Choroid plexus epithelial cell (primary cell): ENCODE measurements at regions not wholly inside any gene's neighbourhood (a gene's known extent, or its start where the extent isn't known, plus 50 kb on each side); places are given as distances from the start of the nearest gene placed in this dataset.

Source experiments
- DNase-seq: peaks from one replicate; pipeline ENCODE4 v3.0.0-alpha.2; 2010; ENCODE audit warnings: low read depth
- H3K4me3 ChIP-seq: 2 replicates; pipeline ENCODE4 v1.5.1; 2011; ENCODE audit warnings: low read depth, mild to moderate bottlenecking, control low read depth, low read length, moderate library complexity
- CTCF ChIP-seq: conservative IDR thresholded peaks from 2 replicates; pipeline ENCODE4 v1.5.1; 2011; ENCODE audit warnings: low read depth, mild to moderate bottlenecking, control low read depth, inconsistent platforms, low read length, moderate library complexity

DNA sequence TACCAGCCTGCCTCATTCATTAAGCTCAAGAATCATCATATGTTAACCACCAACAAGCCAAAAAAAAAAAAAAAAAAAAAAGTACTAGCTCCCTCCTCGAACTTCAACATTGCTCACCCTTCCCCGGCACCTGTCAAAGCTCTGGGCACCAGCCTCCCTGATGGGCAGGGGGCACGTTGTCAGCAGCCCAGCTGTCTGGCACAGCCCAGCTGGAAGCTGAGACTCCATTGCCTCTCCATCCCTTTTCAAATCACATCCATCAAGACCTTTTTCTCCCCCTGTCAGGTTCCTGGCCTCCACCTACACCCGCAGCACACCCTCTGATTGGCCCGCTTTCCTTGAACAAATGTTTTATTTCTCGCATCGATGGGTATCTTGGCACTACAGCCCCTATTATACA, 913.3 kb upstream of the AUTS2 start:
- DNase-seq: no peak
- TF ChIP-seq CTCF: no peak
- H3K4me3 ChIP-seq: no peak overlapping the region

GRCh38 chr7:68688416-68689086, 909.7 kb upstream of the AUTS2 start:
- no peak for DNase-seq
- no peak for TF ChIP-seq CTCF
- H3K4me3 ChIP-seq: no peak overlapping the region

- no peak for DNase-seq
- no peak for TF ChIP-seq CTCF
- H3K4me3 ChIP-seq: no peak overlapping the region
Measured at GRCh38 chr7:68689087-68689433, 909.2 kb upstream of the AUTS2 start.

- no peak overlapping the region for H3K4me3 ChIP-seq
- peak; percentile 43 for DNase-seq
- TF ChIP-seq CTCF: no peak
Measured at GRCh38 chr7:68691261-68692216, 906.7 kb upstream of the AUTS2 start.

GRCh38 chr7:68692511-68692910, 905.8 kb upstream of the AUTS2 start:
- no peak for DNase-seq
- no peak overlapping the region for H3K4me3 ChIP-seq
- TF ChIP-seq CTCF: no peak

- DNase-seq: no peak
- TF ChIP-seq CTCF: no peak
- no peak overlapping the region for H3K4me3 ChIP-seq
Measured at GRCh38 chr7:68694656-68695055, 903.6 kb upstream of the AUTS2 start.

- TF ChIP-seq CTCF: no peak
- DNase-seq: peak; percentile 42
- H3K4me3 ChIP-seq: no peak overlapping the region
Measured at GRCh38 chr7:68697796-68698280, 900.4 kb upstream of the AUTS2 start.
